BJ (cell line): ENCODE measurements at regions not wholly inside any gene's neighbourhood (a gene's known extent, or its start where the extent isn't known, plus 50 kb on each side); places are given as distances from the start of the nearest gene placed in this dataset.

ENCODE experiments used
- CTCF ChIA-PET: fragments of 350-600 bp; formaldehyde crosslinking; extraction: SDS; loops from one replicate; lab custom pipeline; 2021; ENCODE audit warnings: antibody characterized with exemption, inconsistent platforms; lab: Yijun Ruan, JAX
- POLR2A ChIA-PET: fragments of 300-600 bp; sonication (Branson Sonifier 250); formaldehyde crosslinking; extraction: SDS; loops from one replicate; lab custom pipeline; 2021; ENCODE audit warnings: antibody characterized with exemption; lab: Charles Lee
- DNase-seq: peaks from one replicate; pipeline ENCODE4 v3.0.0-alpha.2; 2011; ENCODE audit warnings: low read depth
- H3K27me3 ChIP-seq: 2 replicates; pipeline ENCODE4 v1.6.0; 2011; ENCODE audit warnings: low read length; ENCODE audit not compliant: control insufficient read depth, insufficient read depth
- H3K36me3 ChIP-seq: 2 replicates; pipeline ENCODE4 v1.5.1; 2011; ENCODE audit warnings: low read length; ENCODE audit not compliant: control insufficient read depth, insufficient read depth
- H3K4me3 ChIP-seq: 2 replicates; pipeline ENCODE4 v1.5.1; 2011; ENCODE audit warnings: low read depth, mild to moderate bottlenecking, control low read depth, low read length
- TF ChIP-seq, protein P1 (sequence below): IDR thresholded peaks from 2 replicates; pipeline ENCODE4 v1.5.1; 2011; ENCODE audit warnings: low read depth, mild to moderate bottlenecking, control low read depth, inconsistent platforms, low read length, moderate library complexity; ENCODE audit not compliant: insufficient read depth

DNA sequence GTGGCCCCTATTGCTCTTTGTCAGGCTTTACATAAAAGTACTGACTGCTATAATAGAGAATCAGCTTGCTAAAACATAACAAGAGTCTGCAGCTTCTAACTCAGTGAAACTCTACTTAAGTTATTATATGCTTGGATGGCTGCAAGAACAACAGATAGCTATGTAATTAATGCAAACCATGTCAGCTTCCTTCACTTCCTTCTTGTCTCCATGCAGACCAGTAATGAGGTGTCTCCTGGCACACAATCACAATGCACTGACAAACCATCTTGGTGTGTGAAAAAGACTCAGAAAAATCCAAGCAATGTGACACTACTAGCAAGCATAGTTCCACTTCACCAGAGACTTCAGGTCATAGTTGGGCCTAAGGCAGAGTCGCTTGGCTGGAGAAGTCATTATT, 2068.9 kb upstream of the PIK3C3 start:
- TF ChIP-seq, protein P1, sequence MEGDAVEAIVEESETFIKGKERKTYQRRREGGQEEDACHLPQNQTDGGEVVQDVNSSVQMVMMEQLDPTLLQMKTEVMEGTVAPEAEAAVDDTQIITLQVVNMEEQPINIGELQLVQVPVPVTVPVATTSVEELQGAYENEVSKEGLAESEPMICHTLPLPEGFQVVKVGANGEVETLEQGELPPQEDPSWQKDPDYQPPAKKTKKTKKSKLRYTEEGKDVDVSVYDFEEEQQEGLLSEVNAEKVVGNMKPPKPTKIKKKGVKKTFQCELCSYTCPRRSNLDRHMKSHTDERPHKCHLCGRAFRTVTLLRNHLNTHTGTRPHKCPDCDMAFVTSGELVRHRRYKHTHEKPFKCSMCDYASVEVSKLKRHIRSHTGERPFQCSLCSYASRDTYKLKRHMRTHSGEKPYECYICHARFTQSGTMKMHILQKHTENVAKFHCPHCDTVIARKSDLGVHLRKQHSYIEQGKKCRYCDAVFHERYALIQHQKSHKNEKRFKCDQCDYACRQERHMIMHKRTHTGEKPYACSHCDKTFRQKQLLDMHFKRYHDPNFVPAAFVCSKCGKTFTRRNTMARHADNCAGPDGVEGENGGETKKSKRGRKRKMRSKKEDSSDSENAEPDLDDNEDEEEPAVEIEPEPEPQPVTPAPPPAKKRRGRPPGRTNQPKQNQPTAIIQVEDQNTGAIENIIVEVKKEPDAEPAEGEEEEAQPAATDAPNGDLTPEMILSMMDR = no peak
- no peaks in the 10 kb centered on the region for H3K27me3 ChIP-seq
- POLR2A ChIA-PET = no interaction called here
- DNase-seq = no peak
- CTCF ChIA-PET = interaction anchor here (0.6 kb wide), 1 partner anchor 11 kb away, joined by 3 read pairs; no protein-coding TSS in a partner anchor
- no peak overlapping the region for H3K4me3 ChIP-seq
- no peaks in the 10 kb centered on the region for H3K36me3 ChIP-seq

DNA sequence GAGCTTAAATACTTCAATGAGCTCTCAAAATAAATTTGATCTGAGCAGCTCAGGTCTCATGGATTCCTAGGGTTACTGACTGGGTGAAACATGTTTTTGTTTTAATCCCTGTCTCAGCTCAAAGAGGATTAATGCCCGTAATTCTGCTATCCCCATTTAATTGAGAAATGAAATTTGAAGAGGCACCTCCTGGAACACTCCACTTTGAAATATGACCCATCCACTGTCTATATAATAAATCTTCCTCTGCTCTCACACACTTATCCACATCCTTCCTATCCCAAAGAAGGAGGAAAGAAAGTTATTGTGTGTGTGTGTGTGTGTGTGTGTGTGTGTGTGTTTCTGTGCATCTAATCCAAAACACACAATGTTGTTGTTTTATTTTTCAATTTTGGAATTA, 2082.4 kb upstream of the PIK3C3 start:
- H3K27me3 ChIP-seq = no peaks in the 10 kb centered on the region
- H3K4me3 ChIP-seq = no peak overlapping the region
- ChIA-PET CTCF (no interaction called here), POLR2A (no interaction called here)
- TF ChIP-seq, protein P1 = no peak
- no peak for DNase-seq
- H3K36me3 ChIP-seq = no peaks in the 10 kb centered on the region

DNA sequence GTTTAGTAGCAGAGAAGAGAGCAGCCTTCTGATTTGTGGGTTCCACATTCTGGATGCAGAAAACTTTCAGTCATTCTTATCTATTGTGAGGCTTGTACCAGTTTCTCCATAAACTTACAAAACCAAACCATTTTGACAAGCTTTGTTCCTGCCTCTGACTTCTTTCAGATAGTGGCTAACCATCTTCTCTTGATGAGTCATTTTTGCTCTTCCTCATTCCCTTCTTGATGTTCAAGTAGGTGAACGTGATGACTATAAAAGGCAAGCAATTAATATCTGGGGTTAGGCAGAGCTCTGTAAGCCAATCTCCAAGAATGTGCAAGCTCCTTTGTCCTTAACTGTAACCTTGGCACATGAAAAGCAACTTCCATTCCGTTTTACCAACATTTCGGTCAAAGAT, 2083.1 kb upstream of the PIK3C3 start:
- H3K27me3 ChIP-seq = no peaks in the 10 kb centered on the region
- TF ChIP-seq, protein P1 = no peak
- ChIA-PET POLR2A (no interaction called here), CTCF (no interaction called here)
- DNase-seq = no peak
- no peak overlapping the region for H3K4me3 ChIP-seq
- H3K36me3 ChIP-seq = no peaks in the 10 kb centered on the region

DNA sequence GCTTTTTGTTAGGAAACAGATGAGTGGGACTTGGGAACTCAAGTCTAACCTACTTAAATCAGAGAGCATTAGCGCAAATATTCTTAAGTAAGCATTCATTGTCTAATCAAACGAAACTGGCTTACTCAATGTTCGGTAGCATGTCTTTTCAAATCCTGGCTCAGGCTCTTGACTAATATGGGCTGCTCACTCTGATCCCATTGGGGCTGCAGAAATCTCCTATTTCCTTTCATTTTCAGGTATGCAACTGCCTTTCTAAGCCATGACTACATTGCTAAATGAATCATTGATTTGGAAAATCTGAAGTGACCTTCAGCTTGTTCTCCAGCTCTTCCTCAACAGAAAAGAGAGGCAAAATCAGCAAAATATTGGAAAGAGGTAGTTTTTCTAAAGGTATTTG, 2084.4 kb upstream of the PIK3C3 start:
- POLR2A ChIA-PET = no interaction called here
- no peak for DNase-seq
- CTCF ChIA-PET = interaction anchor here (0.6 kb wide), 1 partner anchor 205 kb away, joined by 3 read pairs; no protein-coding TSS in a partner anchor
- Histone ChIP-seq H3K4me3 (no peak overlapping the region), H3K27me3 (no peaks in the 10 kb centered on the region), H3K36me3 (no peaks in the 10 kb centered on the region)
- TF ChIP-seq, protein P1 = no peak

DNA sequence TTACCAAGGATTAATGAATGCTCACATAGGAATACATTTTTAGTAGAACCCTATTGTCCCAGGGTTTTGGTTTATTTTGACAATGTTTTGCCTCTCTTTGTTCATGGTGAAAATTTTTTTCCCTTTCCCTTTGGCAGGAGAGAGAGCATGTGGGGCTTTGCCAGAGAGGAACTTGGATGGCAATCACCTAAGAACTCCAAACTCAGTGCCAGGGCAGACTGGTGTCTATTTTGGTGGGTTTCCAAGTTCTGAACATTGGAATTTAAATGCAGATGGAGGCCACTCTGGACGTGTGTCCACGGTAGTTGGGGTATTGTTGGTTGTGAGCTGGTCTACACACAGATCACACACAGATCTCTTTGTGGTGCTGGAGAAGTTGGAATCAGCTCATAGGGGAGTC, 2091.1 kb upstream of the PIK3C3 start:
- H3K4me3 ChIP-seq = no peak overlapping the region
- H3K27me3 ChIP-seq = no peaks in the 10 kb centered on the region
- TF ChIP-seq, protein P1 = no peak
- CTCF ChIA-PET = no interaction called here
- no peak for DNase-seq
- POLR2A ChIA-PET = no interaction called here
- no peaks in the 10 kb centered on the region for H3K36me3 ChIP-seq
